LoVo (cell line): ENCODE measurements at regions not wholly inside any gene's neighbourhood (a gene's known extent, or its start where the extent isn't known, plus 50 kb on each side); places are given as distances from the start of the nearest gene placed in this dataset.
"Not testable (repeated sequence)": the region's sequence is repeated elsewhere in the genome, so short reads cannot be mapped to it uniquely, and the experiment has no call there.

ENCODE experiments used
- DNase-seq: peaks from one replicate; pipeline ENCODE4 v3.0.0-alpha.2; 2016; ENCODE audit warnings: low spot score

DNA sequence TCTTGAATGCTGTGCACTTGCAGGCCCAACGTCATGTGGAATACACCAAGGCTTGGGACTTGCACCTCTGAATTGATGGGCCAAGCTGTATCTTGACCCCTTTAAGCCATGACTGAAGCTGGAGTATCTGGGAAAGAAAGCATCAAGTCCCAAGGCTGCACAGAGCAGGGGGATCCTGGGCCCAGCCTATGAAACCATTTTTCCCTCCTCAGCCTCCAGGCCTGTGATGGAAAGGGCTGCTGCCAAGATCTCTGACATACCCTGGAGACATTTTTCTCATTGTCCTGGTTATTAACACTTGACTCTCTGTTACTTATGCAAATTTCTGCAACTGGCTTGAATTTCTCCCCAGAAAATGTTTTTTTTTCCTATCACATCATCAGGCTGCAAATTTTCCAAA is 174.0 kb upstream of the SNX2 start:
- no peak for DNase-seq

DNA sequence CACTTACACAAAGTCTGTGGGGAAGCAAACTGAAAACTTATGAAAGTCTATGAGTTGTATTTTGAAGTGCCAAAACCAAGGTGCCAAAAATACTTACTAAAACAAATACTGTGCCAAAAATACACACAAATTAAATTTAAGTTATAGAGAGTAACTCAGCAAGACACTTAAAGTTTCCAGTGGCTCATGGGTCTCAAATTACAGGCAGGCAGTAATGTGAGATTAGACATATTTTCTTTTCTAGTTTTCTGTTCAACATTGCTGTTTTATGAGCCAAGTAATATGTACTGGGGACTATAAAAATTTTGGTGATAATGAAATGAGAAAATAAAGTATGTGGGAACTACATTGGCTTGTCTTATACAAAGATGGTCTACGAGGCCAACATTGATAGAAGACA is 172.2 kb upstream of the SNX2 start:
- no peak for DNase-seq

DNA sequence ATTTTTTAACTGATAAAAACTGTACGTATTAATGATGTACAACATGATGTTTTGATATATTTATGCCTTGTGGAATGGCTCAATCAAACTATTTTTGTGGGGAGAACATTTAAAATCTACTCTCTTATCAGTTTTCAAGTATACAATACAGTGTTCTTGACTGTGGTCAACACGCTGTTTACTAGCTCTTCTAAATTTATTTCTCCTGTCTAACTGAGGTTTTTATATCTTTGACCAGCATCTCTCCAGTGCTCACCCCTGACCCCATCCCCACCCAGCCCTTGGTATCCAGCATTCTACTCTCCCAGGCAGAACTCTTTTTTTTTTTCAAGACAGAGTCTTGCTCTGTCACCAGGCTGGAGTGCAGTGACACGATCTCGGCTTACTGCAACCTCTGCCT is 169.6 kb upstream of the SNX2 start:
- DNase-seq: no peak

DNA sequence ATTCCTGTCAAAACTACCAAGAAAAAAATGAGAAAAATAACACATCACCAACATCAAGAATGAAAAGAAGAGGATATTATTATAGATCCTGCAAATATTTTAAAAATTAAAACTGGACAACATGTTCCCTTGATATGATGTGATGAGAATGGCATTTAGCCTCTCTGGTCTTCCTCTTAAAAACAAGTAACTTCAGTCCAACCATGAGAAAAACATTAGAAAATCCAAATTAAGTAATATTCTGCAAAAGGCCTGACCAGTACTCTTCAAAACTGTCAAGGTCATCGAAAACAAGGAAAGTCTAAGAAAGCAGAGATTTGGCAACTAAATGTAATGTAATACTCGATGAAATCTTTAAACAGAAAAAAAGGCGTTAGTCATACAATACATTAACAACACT is 167.1 kb upstream of the SNX2 start:
- DNase-seq: no peak

DNA sequence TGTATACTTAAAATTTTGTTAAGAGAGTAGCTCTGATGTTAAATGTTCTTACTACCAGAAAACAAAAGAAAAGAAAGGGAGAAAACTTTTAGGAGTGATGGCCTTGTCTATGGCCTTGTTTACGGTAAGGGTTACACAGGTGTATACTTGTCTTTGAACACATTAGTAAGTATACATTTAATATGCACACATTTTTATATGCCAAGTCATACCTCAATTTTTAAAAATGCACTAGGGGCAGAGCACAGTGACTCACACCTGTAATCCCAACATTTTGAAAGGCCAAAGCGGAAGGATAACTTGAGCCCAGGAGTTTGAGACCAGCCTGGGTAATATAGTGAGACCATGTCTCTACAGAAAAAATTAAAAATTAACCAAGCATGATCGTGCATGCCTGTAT is 166.7 kb upstream of the SNX2 start:
- DNase-seq: no peak

DNA sequence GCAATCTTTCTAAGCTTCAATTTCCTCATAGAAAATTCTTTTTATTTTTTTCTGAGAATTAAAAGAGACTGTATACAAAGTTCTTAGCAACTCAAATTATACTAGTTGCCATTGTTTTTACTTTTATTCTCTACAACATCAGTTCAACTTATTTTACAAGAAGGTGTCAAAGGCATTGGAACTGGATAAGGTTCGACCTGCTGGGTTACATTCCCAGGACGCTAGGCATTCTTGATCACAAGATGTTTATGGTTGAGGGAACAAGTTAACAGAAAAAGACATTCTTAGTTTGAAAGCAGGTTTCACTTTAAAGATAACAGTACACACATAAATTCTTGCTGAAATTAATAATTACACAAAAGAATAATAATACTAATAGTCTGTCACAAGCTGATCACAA is 163.5 kb upstream of the SNX2 start:
- DNase-seq: no peak

DNA sequence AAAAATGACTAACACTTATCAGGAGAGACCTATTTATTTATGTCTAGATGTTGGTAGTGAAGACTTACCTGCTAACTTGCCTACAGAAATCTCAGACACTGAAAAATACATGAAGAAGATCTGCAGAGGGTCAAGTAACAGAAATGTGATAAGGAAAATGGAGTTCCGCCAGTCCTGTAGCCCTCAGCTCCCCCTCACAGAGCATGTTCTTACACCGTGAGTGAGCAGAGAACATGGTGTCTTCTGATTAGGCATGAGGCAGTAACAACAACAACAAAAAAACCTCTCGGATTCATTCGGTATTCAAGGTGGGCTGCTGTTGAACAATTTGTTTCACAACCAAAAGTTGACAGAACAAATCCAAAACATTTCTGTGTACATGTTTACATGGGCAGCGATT is 162.0 kb upstream of the SNX2 start:
- DNase-seq: no peak

DNA sequence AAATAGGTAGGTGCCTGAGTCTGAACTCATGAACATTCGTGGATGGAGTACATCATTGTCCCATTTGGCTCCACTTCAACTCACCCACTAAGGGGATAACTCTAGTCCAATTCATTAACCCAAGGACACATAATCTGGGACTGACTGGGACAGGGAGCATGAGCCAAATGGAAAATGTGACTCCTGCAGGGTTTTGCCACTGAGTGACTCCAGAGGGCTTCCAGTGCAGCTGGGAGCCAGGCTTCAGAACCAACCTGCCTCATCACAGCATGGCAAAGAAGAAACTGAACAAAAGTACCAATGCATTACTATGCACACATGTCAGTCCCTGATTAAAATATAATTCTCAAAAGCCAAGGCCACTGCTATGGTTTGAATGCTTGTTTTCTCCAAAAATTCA is 159.7 kb upstream of the SNX2 start:
- DNase-seq: no peak

DNA sequence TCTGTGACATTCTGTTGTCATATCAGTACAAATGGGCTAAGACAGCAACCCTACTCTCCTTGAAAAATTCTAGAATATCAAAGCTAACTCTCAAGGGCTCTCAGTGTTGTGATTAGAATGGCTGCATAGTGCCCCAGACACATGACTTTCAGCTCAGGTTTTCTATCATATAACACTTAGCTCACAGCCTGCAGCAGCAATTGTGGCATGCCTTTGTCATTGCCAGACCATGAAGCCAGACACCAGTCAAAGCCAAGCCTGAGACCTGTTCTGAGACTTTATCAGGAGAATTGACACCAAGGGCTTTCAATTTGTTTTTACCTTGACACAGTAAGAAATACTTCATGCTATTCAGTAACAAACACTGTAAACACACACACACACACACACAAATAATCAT is 159.0 kb upstream of the SNX2 start:
- DNase-seq: no peak

DNA sequence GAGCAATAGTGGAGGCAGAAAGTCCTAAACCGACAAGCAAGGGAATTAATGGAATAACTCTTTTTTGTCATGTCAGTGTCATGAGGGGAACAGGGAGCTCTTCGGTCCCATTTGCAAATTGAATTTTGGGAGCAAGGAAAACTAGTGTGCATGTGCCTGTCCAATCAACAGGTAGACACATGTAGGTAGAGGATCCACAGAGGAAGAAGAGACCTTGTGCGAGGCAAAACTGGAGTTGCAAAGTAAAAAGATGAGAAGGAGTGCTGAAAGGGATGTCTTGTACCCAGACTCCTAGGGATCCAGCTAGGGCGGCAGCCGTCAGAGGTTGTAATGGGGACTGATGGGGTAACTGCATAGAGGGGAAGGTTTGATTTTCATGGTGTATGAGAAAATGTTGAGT is 156.8 kb upstream of the SNX2 start:
- DNase-seq: not testable (repeated sequence)

DNA sequence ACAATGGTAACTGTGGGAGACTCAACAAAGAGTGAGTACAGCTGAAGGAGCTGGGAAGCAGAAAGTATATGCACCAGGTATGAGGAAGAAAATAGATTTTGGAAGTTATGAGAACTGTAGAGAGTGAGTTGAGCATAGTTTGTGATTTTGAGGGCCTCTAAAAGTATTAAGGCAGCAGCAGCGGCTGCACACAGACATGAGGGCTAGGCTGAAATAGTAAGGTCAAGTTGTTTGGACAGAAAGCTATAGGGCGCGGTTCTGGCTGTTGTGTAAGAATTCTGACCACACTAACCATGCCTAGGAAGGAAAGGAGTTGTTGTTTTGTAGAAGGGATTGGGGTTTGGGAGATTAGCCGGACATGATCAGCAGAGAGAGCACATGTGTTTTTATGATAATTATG is 154.1 kb upstream of the SNX2 start:
- DNase-seq: not testable (repeated sequence)

DNA sequence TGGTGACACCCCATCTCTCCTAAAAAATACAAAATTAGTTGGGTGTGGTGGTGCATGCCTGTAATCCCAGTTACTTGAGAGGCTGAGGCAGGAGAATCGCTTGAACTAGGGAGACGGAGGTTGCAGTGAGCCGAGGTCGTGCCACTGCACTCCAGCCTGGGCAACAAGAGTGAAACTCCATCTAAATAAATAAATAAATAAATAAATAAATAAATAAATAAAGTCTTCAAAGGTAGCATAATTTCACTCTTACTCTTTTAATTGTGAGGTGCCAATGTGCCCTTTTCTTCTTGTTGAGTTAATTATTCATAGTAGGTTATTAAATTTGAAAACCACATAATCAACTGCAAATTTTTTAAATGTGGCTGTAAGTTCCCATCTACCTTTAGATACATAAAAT is 146.2 kb upstream of the SNX2 start:
- not testable (repeated sequence) for DNase-seq

DNA sequence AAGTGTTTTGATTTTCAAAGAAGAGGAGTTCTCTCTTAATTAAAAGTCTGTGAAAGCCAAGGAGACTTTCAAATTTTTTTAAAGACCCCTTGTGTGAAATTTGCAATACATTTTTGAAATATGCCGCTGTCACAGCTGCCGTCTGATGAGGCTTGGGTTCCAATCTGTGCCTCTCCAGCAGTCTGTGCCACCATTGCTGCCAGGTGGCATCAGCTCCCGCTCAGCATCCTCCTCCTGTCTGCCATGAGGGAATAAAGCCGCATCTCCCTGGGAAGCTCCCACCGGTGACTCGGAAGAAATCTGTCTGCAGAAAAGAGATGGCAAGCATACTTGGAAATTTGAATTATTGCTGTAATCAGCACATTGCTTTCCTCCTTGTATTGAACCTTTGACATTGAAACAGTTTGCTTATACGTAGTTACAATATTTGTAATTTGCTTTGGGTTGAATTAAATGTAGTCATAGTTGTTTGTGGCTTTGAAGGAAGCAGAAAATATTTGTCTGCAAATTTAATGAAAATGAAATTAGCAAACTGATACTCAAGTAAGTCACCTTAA is 145.7 kb upstream of the SNX2 start:
- DNase-seq: no peak

DNA sequence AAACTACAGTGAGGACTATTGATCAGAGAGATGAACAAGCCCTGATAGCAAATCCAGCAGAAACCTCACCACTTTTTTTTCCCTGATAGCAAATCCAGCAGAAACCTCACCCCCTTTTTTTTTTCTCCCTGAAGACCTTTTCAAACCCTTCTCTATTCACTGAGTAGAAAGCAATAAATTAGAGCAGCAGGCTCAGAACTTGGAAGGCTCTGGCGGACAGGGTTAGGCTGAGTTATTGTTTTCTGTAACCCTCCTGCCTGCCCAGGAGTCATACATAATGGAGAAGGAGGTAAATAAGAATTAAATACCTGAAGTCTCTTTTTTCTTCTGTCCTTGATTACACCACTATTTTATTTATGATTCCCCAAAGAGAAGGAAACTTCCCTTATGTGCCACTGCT is 136.3 kb upstream of the SNX2 start:
- DNase-seq: no peak

DNA sequence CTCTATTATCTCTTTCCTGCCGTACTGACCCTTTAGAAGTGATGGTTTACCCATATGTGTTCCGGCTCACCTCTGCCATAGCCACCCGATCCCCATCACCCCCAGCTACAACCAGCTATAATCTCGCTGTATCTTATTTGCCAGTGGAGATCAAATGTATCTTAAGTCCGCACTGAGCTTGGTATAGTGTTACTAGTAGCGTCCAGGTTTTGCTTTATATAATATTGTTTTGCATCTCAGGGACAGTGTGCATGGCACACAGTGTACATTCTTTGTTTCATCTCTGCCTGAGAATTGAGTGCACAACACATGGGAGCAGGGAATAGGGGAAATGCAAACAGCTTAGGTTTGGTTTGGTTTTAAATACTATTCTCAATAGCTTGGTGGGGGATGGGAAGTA is 135.8 kb upstream of the SNX2 start:
- DNase-seq: no peak

DNA sequence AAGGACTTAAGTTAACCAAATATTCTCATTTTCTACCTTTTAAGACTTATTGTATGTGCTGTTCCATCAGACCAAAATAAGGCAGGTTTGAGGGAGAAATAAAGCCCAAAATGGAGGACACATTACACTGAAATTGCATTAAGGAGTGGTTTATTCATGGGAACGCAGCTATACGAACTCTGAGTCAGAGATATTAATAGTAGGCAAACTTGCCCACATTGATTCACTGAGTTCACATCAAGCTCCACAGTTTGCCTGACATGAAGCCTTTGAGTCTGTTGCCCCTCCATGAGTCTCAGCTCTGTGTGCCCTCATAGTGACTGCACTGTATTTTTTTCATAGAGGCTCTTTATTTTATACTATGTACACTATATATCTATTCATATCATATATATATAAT is 135.0 kb upstream of the SNX2 start:
- DNase-seq: no peak

DNA sequence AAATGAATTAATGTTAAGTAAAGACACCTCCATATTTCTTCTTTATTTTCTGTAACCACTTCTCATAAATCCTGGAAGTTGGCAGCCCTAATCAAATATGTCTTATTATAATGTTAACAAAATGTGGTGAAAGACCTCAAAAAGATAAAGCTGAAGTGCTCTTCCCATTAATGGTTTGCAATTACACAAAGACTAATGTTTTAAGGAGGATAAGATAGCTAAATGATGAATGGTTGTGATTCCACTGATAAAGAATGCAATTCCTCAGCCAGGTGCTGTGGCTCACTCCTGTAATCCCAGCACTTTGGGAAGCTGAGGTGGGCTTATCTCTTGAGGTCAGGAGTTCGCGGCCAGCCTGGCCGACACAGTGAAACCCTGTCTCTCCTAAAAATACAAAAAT is 125.8 kb upstream of the SNX2 start:
- no peak for DNase-seq

DNA sequence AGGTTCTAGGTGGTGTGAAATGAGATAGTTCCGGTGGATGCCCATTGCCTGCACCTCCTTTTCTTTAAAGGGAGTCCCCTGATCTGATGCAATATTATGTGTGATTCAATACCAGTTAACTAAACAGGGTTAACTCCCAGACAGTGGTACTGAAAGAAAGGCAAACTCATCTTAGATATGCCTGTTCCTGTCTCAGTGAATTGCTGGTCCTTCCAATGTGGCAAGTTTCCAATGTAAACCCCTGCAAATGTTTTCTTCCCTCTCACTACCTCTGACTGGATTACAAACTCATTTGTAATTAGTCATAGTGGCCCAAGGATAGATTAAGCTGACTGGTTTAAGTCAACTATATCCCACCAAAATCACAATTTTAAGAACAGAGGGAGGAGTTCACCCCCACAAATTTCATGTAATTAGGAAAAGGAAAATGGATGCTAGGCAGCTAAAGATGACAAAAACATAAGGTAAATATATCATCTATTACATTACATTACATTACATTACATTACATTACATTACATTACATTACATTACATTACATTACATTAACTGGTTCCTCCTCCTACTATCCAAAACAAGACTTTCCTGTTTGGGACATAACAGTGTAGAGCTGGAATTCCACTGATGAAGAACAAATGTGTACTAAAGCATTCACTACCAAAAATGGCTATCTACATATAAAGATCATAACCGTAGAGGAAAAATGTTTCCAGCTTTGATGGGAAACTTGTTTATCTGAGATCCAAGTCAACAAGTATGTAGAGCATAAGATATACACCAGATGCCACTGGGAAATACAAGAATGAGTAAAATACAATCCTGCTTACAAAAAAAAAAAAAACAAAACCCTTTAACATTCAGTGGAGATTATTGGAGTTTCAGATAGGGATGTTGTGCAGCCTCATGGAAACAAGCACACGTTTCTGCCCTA is 121.5 kb upstream of the SNX2 start:
- no peak for DNase-seq

DNA sequence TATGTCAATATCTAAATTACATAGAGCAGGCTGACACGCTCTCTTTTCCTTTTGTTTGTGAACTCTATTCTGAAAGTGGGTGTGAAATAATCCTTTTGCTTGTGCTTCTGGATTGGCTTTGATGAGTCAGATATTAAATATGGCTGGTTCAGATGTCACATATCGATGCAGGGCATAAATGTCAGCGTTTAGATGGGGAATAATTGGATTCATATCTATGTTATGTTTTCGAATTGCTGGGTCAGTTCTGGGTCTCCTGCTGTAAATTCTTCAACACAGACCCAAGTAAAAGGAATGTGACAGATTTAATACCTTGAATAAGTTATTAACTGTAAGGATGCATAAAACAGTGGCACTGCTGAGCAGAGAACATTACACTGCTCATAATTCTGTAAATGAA is 118.7 kb upstream of the SNX2 start:
- DNase-seq: no peak

DNA sequence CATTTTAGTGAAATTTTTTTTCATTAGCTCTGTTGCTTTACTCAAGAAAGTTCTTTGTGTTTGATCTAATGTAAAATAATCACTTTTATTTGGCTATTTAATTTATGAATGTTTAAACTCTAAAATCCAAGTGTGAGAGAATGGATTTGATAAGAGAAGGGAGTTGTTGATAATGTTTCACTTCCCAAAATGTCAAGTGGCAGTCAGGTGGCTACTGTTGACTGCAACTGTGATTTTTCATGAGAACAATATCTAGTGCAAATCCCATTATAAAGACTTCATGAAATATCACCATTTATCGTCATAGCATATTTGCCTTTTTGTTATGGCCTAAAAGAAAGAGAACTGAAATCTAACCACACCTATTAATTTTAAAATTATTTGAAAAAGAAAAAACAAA is 118.3 kb upstream of the SNX2 start:
- no peak for DNase-seq

DNA sequence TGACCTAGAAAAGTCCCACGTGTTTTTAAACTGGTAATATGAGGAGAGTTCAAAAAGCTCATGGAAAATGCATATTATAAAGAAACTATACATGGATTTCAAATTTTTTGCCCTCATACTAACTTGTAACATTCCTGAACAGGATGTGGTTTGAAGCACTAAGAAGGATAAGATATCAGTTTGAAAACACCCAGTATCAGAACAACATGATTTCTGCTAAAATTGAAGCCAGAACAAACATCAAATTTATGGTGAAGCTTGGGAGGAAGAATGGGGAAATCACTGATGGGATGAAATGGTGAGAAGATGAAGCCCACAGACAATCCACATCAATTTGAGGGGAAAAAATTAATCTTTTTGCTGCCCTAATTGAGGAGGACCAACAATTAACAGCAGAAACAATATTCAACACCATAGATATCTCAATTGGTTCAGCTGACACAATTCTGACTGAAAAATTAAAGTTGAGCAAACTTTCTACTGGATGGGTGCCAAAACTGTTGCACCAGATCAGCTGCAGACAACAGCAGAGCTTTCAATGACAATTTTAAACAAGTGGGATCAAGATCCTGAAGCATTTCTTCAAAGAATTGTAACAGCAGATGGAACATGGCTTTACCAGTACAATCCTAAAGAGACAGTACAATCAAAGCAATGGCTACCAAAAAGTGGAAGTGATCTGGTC is 113.2 kb upstream of the SNX2 start:
- no peak for DNase-seq

DNA sequence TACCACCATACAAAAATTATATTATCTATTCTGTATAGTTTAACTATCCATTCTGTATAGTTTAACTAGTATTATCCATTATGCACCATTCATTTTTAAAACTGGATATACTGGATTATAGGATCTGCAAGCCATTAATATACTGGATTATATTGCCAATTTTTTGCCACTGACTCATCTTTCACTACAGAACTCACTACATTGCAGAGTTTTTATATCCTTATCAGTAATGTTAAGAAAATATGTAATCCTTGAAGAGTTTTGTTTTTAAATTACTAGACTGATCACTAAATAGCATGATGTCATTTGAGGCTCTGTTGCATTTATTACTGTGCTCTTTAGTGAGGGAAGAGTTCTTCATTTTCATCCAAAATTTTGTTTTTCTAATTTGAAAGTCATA is 109.8 kb upstream of the SNX2 start:
- DNase-seq: no peak

DNA sequence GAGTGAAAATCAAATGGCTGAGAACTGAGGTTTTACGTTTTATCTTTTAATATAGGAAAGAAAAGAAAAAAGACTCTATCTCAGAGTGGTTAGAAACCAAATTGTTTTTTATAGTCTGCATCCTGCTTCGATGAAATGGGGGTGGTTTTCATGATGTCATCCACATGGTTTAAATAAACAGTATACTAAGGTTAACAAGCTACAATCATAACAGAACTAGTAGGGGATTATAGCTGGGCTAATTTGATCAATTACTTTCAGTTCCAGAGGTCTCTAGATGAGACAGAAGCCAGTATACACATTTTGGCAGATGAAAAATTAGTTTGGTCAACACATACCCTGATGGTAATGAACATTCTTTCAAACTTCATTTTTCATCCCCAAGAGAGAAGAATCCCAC is 106.3 kb upstream of the SNX2 start:
- DNase-seq: no peak
